ENCODE measurements at regions not wholly inside any gene's neighbourhood (a gene's known extent, or its start where the extent isn't known, plus 50 kb on each side); places are given as distances from the start of the nearest gene placed in this dataset.

GRCh38 chr12:76639646-76640045 lies 80.1 kb upstream of the OSBPL8 start:
- TF ChIP-seq E2F1 (CRISPR knock-in tag; IDR thresholded peaks at IDR 0.05) = no peak
- TF ChIP-seq GABPB1 (CRISPR knock-in tag; IDR thresholded peaks at IDR 0.05) = no peak
- TF ChIP-seq NFYB (CRISPR knock-in tag; conservative IDR thresholded peaks at IDR 0.05; ENCODE audit: low read depth) = no peak
- TF ChIP-seq ZNF232 (CRISPR knock-in tag; IDR thresholded peaks at IDR 0.05) = no peak
- peak; percentile 72 for TF ChIP-seq ZNF423 (CRISPR knock-in tag; IDR thresholded peaks at IDR 0.05)
- TF ChIP-seq ETV6 (CRISPR knock-in tag; IDR thresholded peaks at IDR 0.05) = no peak
- TF ChIP-seq MLX (CRISPR knock-in tag; IDR thresholded peaks at IDR 0.05) = no peak
- TF ChIP-seq SMAD4 (CRISPR knock-in tag; IDR thresholded peaks at IDR 0.05) = no peak
- no peak for TF ChIP-seq MYBL2 (CRISPR knock-in tag; IDR thresholded peaks at IDR 0.05)
- POLR2A ChIA-PET = no interaction called here
- Mint-ChIP-seq H3K27ac (no peak overlapping the region), H3K36me3 (no peaks in the 10 kb centered on the region), H3K4me3 (no peak overlapping the region), H3K9me3 (no peaks in the 10 kb centered on the region), H3K4me1 (peaks cover 12% of the 10 kb centered on the region), H3K27me3 (ENCODE audit: low read depth) (no peaks in the 10 kb centered on the region)
- CTCF ChIA-PET = interaction anchor here (0.6 kb wide), 1 partner anchor 26 kb away, joined by 4 read pairs; no protein-coding TSS in a partner anchor
- DNase-seq (ENCODE audit: low spot score) (no peak), ATAC-seq (no peak)

- Mint-ChIP-seq H3K27ac (no peak overlapping the region), H3K4me1 (peaks cover 9% of the 10 kb centered on the region), H3K9me3 (0 out of 2 replicates have a peak, but pooled peaks cover 2% of the 10 kb centered on the region), H3K36me3 (no peaks in the 10 kb centered on the region), H3K4me3 (no peak overlapping the region), H3K27me3 (ENCODE audit: low read depth) (no peaks in the 10 kb centered on the region)
- DNase-seq (ENCODE audit: low spot score) (no peak), ATAC-seq (no peak)
- ChIA-PET POLR2A (no interaction called here), CTCF (no interaction called here)
- 0 out of 2 replicates have a peak, but pooled peaks have one; percentile 31 for TF ChIP-seq ZNF512 (CRISPR knock-in tag; IDR thresholded peaks at IDR 0.05; ENCODE audit: borderline replicate concordance)
- no peak for TF ChIP-seq RORB (CRISPR knock-in tag; IDR thresholded peaks at IDR 0.05)
These were observed 81.5 kb upstream of the OSBPL8 start for GRCh38 chr12:76641073-76641472.

GRCh38 chr12:76641961-76642360 lies 82.4 kb upstream of the OSBPL8 start:
- H3K4me1 Mint-ChIP-seq = 0 out of 2 replicates have a peak, but pooled peaks cover 4% of the 10 kb centered on the region
- no peak overlapping the region for H3K4me3 Mint-ChIP-seq
- no peak for ATAC-seq
- H3K36me3 Mint-ChIP-seq = no peaks in the 10 kb centered on the region
- 0 out of 2 replicates have a peak, but pooled peaks cover 3% of the 10 kb centered on the region for H3K9me3 Mint-ChIP-seq
- no peaks in the 10 kb centered on the region for H3K27me3 Mint-ChIP-seq (ENCODE audit: low read depth)
- ChIA-PET POLR2A (interaction anchor here (0.8 kb wide), 1 partner anchor 474 kb away, joined by 6 read pairs; no protein-coding TSS in a partner anchor), CTCF (no interaction called here)
- no peak overlapping the region for H3K27ac Mint-ChIP-seq
- TF ChIP-seq ZBTB43 (CRISPR knock-in tag; IDR thresholded peaks at IDR 0.05) (no peak), NR1H2 (CRISPR knock-in tag; IDR thresholded peaks at IDR 0.05) (no peak), ZSCAN18 (CRISPR knock-in tag; IDR thresholded peaks at IDR 0.05) (no peak), MXD4 (CRISPR knock-in tag; IDR thresholded peaks at IDR 0.05; ENCODE audit: borderline replicate concordance) (no peak), ZNF512 (CRISPR knock-in tag; IDR thresholded peaks at IDR 0.05; ENCODE audit: borderline replicate concordance) (no peak), PREB (CRISPR knock-in tag; IDR thresholded peaks at IDR 0.05; ENCODE audit: borderline replicate concordance) (no peak), CREM (CRISPR knock-in tag; IDR thresholded peaks at IDR 0.05) (no peak), ESRRA (CRISPR knock-in tag; IDR thresholded peaks at IDR 0.05; ENCODE audit: borderline replicate concordance) (no peak), CDX4 (CRISPR knock-in tag; IDR thresholded peaks at IDR 0.05; ENCODE audit: borderline replicate concordance) (no peak), FOXP4 (CRISPR knock-in tag; IDR thresholded peaks at IDR 0.05) (no peak)
- no peak for DNase-seq (ENCODE audit: low spot score)
